Uterus (tissue), 3 donors: ENCODE measurements at regions not wholly inside any gene's neighbourhood (a gene's known extent, or its start where the extent isn't known, plus 50 kb on each side); places are given as distances from the start of the nearest gene placed in this dataset.

Source experiments
- DNase-seq, 2 donors: peaks; one replicate each; pipeline ENCODE4 v3.0.0-alpha.2; 2019 to 2020
- H3K27ac ChIP-seq, 2 donors: fragments of 200-600 bp; sonication (generic); 1 replicate in 1 of 2; 2 replicates in 1 of 2; pipeline ENCODE4 v1.5.1; 2016 to 2018
- H3K27me3 ChIP-seq, 2 donors: fragments of 200-600 bp; sonication (generic); one replicate each; pipeline ENCODE4 v1.5.1; 2018 to 2019; ENCODE audit warnings: control low read depth in 1 of 2
- H3K36me3 ChIP-seq, 2 donors: fragments of 200-600 bp; sonication (generic); one replicate each; pipeline ENCODE4 v1.5.1; 2019; ENCODE audit warnings: control low read depth in 1 of 2
- H3K4me1 ChIP-seq, 2 donors: fragments of 200-600 bp; sonication (generic); one replicate each; pipeline ENCODE4 v1.5.1; 2018 to 2019; ENCODE audit warnings: control low read depth in 1 of 2
- H3K4me3 ChIP-seq, 2 donors: fragments of 200-600 bp; sonication (generic); 1 replicate in 1 of 2; 2 replicates in 1 of 2; pipeline ENCODE4 v1.5.1; 2018 to 2019; ENCODE audit warnings: mild to moderate bottlenecking in 1 of 2
- H3K9me3 ChIP-seq, 2 donors: fragments of 200-600 bp; sonication (generic); one replicate each; pipeline ENCODE4 v1.5.1; 2019; ENCODE audit warnings: control low read depth in 1 of 2
- CTCF ChIP-seq, 4 experiments: fragments of 200-600 bp in 2 of 4; fragments of 450-650 bp in 2 of 4; sonication (generic) in 2 of 4; IDR thresholded peaks; one replicate each; pipeline ENCODE4 v1.5.1; 2016 to 2019; ENCODE audit warnings: antibody characterized with exemption in 4 of 4, mild to moderate bottlenecking in 2 of 4, moderate library complexity in 1 of 4
- POLR2A ChIP-seq, 2 donors: fragments of 450-650 bp; IDR thresholded peaks; one replicate each; pipeline ENCODE4 v1.6.1; 2016; ENCODE audit warnings: antibody characterized with exemption in 2 of 2, mild to moderate bottlenecking in 1 of 2, moderate library complexity in 1 of 2
- intact Hi-C: fragments of 100-400 bp; cut with DNase I; formaldehyde crosslinking; loops from one replicate; pipeline ENCODE4 v1.15.1; 2023; ENCODE audit warnings: low total_unique reads
- donor health status: DM: yes; HTN: yes; CAD: no.

- Histone ChIP-seq H3K36me3 (no peaks in the 10 kb centered on the region), H3K4me1 (no peaks in the 10 kb centered on the region), H3K4me3 (no peak overlapping the region), H3K27me3 (no peaks in the 10 kb centered on the region), H3K27ac (no peak overlapping the region), H3K9me3 (no peaks in the 10 kb centered on the region)
- TF ChIP-seq POLR2A (IDR thresholded peaks at IDR 0.05) (no peak), CTCF (IDR thresholded peaks at IDR 0.05) (no peak)
- intact Hi-C loops, result no loop called here
- no peak for DNase-seq
Measured at GRCh38 chr11:115767883-115768282, 263.7 kb upstream of the CADM1 start.

GRCh38 chr11:115767047-115767802 is 263.0 kb upstream of the CADM1 start:
- TF ChIP-seq CTCF (IDR thresholded peaks at IDR 0.05) (no peak), POLR2A (IDR thresholded peaks at IDR 0.05) (no peak)
- intact Hi-C loops, result no loop called here
- Histone ChIP-seq H3K27me3 (no peaks in the 10 kb centered on the region), H3K4me3 (no peak overlapping the region), H3K4me1 (no peaks in the 10 kb centered on the region), H3K36me3 (no peaks in the 10 kb centered on the region), H3K27ac (no peak overlapping the region), H3K9me3 (no peaks in the 10 kb centered on the region)
- no peak for DNase-seq

GRCh38 chr11:115766561-115766960 is 262.3 kb upstream of the CADM1 start:
- Histone ChIP-seq H3K9me3 (no peaks in the 10 kb centered on the region), H3K27me3 (no peaks in the 10 kb centered on the region), H3K4me1 (no peaks in the 10 kb centered on the region), H3K36me3 (no peaks in the 10 kb centered on the region), H3K4me3 (no peak overlapping the region), H3K27ac (no peak overlapping the region)
- TF ChIP-seq CTCF (IDR thresholded peaks at IDR 0.05) (no peak), POLR2A (IDR thresholded peaks at IDR 0.05) (no peak)
- DNase-seq, result no peak
- intact Hi-C loops, result no loop called here

GRCh38 chr11:115765803-115766239 is 261.6 kb upstream of the CADM1 start:
- no peak for DNase-seq
- H3K9me3 ChIP-seq, result no peaks in the 10 kb centered on the region
- intact Hi-C loops, result no loop called here
- no peaks in the 10 kb centered on the region for H3K36me3 ChIP-seq
- H3K4me1 ChIP-seq, result no peaks in the 10 kb centered on the region
- no peak overlapping the region for H3K27ac ChIP-seq
- TF ChIP-seq POLR2A (IDR thresholded peaks at IDR 0.05), result no peak
- TF ChIP-seq CTCF (IDR thresholded peaks at IDR 0.05), result no peak
- H3K27me3 ChIP-seq, result no peaks in the 10 kb centered on the region
- no peak overlapping the region for H3K4me3 ChIP-seq

GRCh38 chr11:115764176-115764575 is 260.0 kb upstream of the CADM1 start:
- intact Hi-C loops, result no loop called here
- no peak overlapping the region for H3K27ac ChIP-seq
- H3K36me3 ChIP-seq, result no peaks in the 10 kb centered on the region
- no peak for DNase-seq
- no peaks in the 10 kb centered on the region for H3K27me3 ChIP-seq
- H3K9me3 ChIP-seq, result no peaks in the 10 kb centered on the region
- TF ChIP-seq POLR2A (IDR thresholded peaks at IDR 0.05) (no peak), CTCF (IDR thresholded peaks at IDR 0.05) (no peak)
- H3K4me3 ChIP-seq, result no peak overlapping the region
- no peaks in the 10 kb centered on the region for H3K4me1 ChIP-seq
